Endodermal cell (in vitro differentiated cells): ENCODE measurements at regions not wholly inside any gene's neighbourhood (a gene's known extent, or its start where the extent isn't known, plus 50 kb on each side); places are given as distances from the start of the nearest gene placed in this dataset.

Source experiments
- DNase-seq: peaks from one replicate; pipeline ENCODE4 v3.0.0-alpha.2; 2017
- H3K27ac ChIP-seq: 2 replicates; pipeline ENCODE4 v1.5.1; 2013; ENCODE audit warnings: mild to moderate bottlenecking, low read depth, low read length, moderate library complexity
- H3K27me3 ChIP-seq: 2 replicates; pipeline ENCODE4 v1.6.1; 2013; ENCODE audit warnings: mild to moderate bottlenecking, low read length, moderate library complexity; ENCODE audit not compliant: insufficient read depth, control insufficient read depth, poor library complexity, severe bottlenecking
- H3K36me3 ChIP-seq: 2 replicates; pipeline ENCODE4 v1.7.0; 2013; ENCODE audit warnings: mild to moderate bottlenecking, low read length, moderate library complexity; ENCODE audit not compliant: control insufficient read depth, insufficient read depth
- H3K4me1 ChIP-seq: one replicate; pipeline ENCODE4 v1.7.0; 2013; ENCODE audit warnings: low read length; ENCODE audit not compliant: control insufficient read depth, insufficient read depth
- H3K4me3 ChIP-seq: 2 replicates; pipeline ENCODE4 v1.5.1; 2013; ENCODE audit warnings: mild to moderate bottlenecking, low read length, moderate library complexity
- H3K9ac ChIP-seq: 2 replicates; pipeline ENCODE4 v1.6.1; 2013; ENCODE audit warnings: mild to moderate bottlenecking, low read length, moderate library complexity; ENCODE audit not compliant: poor library complexity, severe bottlenecking; ENCODE audit errors: extremely low read depth
- H3K9me3 ChIP-seq: 2 replicates; pipeline ENCODE4 v1.6.1; 2013; ENCODE audit warnings: mild to moderate bottlenecking, low read length, moderate library complexity; ENCODE audit not compliant: control insufficient read depth
- H3K27ac Mint-ChIP-seq: 2 replicates; pipeline ENCODE4 v1.8.0; 2020; ENCODE audit warnings: mixed read lengths
- H3K27me3 Mint-ChIP-seq: 2 replicates; pipeline ENCODE4 v1.8.0; 2021; ENCODE audit warnings: mild to moderate bottlenecking, mixed read lengths; ENCODE audit not compliant: insufficient read depth
- H3K36me3 Mint-ChIP-seq: 2 replicates; pipeline ENCODE4 v1.8.0; 2020; ENCODE audit warnings: low read depth, mixed read lengths
- H3K4me1 Mint-ChIP-seq: 2 replicates; pipeline ENCODE4 v1.8.0; 2020; ENCODE audit warnings: mixed read lengths
- H3K4me3 Mint-ChIP-seq: 2 replicates; pipeline ENCODE4 v1.8.0; 2020; ENCODE audit warnings: mild to moderate bottlenecking, moderate library complexity, mixed read lengths
- H3K9me3 Mint-ChIP-seq: 2 replicates; pipeline ENCODE4 v1.8.0; 2020; ENCODE audit warnings: mild to moderate bottlenecking, mixed read lengths
- CTCF ChIP-seq: fragments of 200-600 bp; sonication (generic); conservative IDR thresholded peaks from 2 replicates; pipeline ENCODE4 v1.5.0; 2021; ENCODE audit warnings: antibody characterized with exemption, mild to moderate bottlenecking
- WGBS, 2 experiments: methylation state at CpG; one replicate each; pipeline versions ENCODE4 v1.1.5 to v1.1.7; 2013; ENCODE audit warnings: missing lambda C conversion rate in 2 of 2, mixed read lengths in 1 of 2; ENCODE audit not compliant: insufficient coverage in 1 of 2, insufficient read length in 1 of 2; 5-methylcytosine and 5-hydroxymethylcytosine counted together

GRCh38 chr4:101655005-101655404 is 135.5 kb upstream of the BANK1 start:
- Histone ChIP-seq H3K27me3 (no peaks in the 10 kb centered on the region), H3K9me3 (no peaks in the 10 kb centered on the region), H3K27ac (no peak overlapping the region), H3K36me3 (no peaks in the 10 kb centered on the region), H3K9ac (no peak overlapping the region), H3K4me3 (no peak overlapping the region), H3K4me1 (no peaks in the 10 kb centered on the region)
- Mint-ChIP-seq H3K27me3 (no peaks in the 10 kb centered on the region), H3K4me3 (no peak overlapping the region), H3K27ac (no peak overlapping the region), H3K36me3 (no peaks in the 10 kb centered on the region), H3K4me1 (no peaks in the 10 kb centered on the region), H3K9me3 (no peaks in the 10 kb centered on the region)
- 100% methylated on average over 1 to 2 of the region's 2 CpGs for WGBS, 2 experiments
- no peak for DNase-seq
- no peak for TF ChIP-seq CTCF

- H3K36me3 Mint-ChIP-seq: no peaks in the 10 kb centered on the region
- WGBS, 2 experiments: 82 to 96% methylated on average over 3 of the region's 3 CpGs
- H3K4me1 Mint-ChIP-seq: peaks cover 16% of the 10 kb centered on the region
- no peak for DNase-seq
- no peaks in the 10 kb centered on the region for H3K4me1 ChIP-seq
- H3K9me3 ChIP-seq: no peaks in the 10 kb centered on the region
- no peaks in the 10 kb centered on the region for H3K9me3 Mint-ChIP-seq
- H3K27me3 ChIP-seq: no peaks in the 10 kb centered on the region
- no peaks in the 10 kb centered on the region for H3K36me3 ChIP-seq
- H3K27me3 Mint-ChIP-seq: peaks cover 2% of the 10 kb centered on the region
- H3K9ac ChIP-seq: no peak overlapping the region
- H3K4me3 Mint-ChIP-seq: no peak overlapping the region
- no peak overlapping the region for H3K4me3 ChIP-seq
- TF ChIP-seq CTCF: no peak
- no peak overlapping the region for H3K27ac ChIP-seq
- no peak overlapping the region for H3K27ac Mint-ChIP-seq
Observed at GRCh38 chr4:101651778-101652177, 138.8 kb upstream of the BANK1 start.

- H3K27ac Mint-ChIP-seq: no peak overlapping the region
- no peak overlapping the region for H3K4me3 ChIP-seq
- H3K27ac ChIP-seq: no peak overlapping the region
- no peak overlapping the region for H3K4me3 Mint-ChIP-seq
- H3K4me1 ChIP-seq: no peaks in the 10 kb centered on the region
- no peak for TF ChIP-seq CTCF
- no peaks in the 10 kb centered on the region for H3K27me3 ChIP-seq
- H3K36me3 ChIP-seq: no peaks in the 10 kb centered on the region
- no peaks in the 10 kb centered on the region for H3K36me3 Mint-ChIP-seq
- H3K9ac ChIP-seq: no peak overlapping the region
- no peaks in the 10 kb centered on the region for H3K9me3 ChIP-seq
- no peak for DNase-seq
- peaks cover 19% of the 10 kb centered on the region for H3K4me1 Mint-ChIP-seq
- WGBS, 2 experiments: 93 to 100% methylated on average over 3 of the region's 3 CpGs
- H3K27me3 Mint-ChIP-seq: peaks cover 2% of the 10 kb centered on the region
- H3K9me3 Mint-ChIP-seq: no peaks in the 10 kb centered on the region
Observed at GRCh38 chr4:101649790-101650515, 140.6 kb upstream of the BANK1 start.
